OCI-LY7 (cell line): ENCODE measurements at regions not wholly inside any gene's neighbourhood (a gene's known extent, or its start where the extent isn't known, plus 50 kb on each side); places are given as distances from the start of the nearest gene placed in this dataset.
"Not testable (repeated sequence)": the region's sequence is repeated elsewhere in the genome, so short reads cannot be mapped to it uniquely, and the experiment has no call there.

Experiments used
- CTCF ChIP-seq: fragments of 200-600 bp; sonication (generic); conservative IDR thresholded peaks from 2 replicates; pipeline ENCODE4 v1.5.1; 2014; ENCODE audit warnings: mild to moderate bottlenecking, antibody characterized with exemption, low read length, moderate library complexity, mixed read lengths
- EZH2phosphoT487 ChIP-seq: fragments of 200-600 bp; sonication (generic); IDR thresholded peaks from 2 replicates; pipeline ENCODE4 v1.6.1; 2018; ENCODE audit warnings: low read depth, borderline replicate concordance, mild to moderate bottlenecking, mixed run types, antibody characterized with exemption, low read length, moderate library complexity, mixed read lengths

- not testable (repeated sequence) for TF ChIP-seq CTCF, EZH2phosphoT487
Observed at GRCh38 chr2:5628484-5628883, 63.7 kb upstream of the SOX11 start.
